ENCODE measurements at regions not wholly inside any gene's neighbourhood (a gene's known extent, or its start where the extent isn't known, plus 50 kb on each side); places are given as distances from the start of the nearest gene placed in this dataset.

DNA sequence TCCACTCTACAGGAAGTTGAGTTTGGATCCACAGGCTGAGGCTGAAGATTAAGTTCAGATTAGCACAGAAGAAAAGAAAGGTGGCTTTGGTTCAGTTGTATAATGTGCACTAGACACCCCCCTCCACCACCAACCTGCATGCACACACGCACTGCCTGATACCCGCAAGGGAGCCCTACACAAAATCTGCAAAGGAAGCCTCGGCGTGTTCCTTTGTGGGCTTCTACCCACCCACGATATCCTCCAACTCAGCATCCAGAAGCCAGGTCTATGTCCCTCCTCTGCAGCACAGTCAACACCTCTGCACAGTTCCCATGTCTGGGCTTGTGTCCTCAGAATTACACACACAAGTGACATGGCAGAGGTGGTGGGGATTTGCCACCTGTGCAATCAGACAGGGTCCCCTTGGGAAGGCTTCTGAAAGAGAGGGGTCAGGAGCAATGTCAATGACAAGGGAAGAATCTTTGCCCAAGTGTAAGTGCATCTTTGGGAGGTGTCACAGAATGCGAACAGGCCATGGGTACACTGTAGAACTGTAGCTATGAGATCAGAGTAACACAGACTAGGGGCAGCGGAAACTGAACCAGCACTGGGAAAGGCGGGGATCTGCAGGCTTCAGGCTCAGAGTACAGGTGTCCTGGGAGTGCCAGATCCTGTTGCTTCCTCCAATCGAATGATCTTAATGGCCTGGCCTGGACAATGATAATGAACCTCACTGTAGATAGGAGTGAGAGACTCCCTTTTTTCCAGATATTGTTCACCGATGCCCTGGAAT, 148.6 kb upstream of the ETV3 start:
- no peak for DNase-seq (ENCODE audit: low spot score)
- H3K4me1 ChIP-seq (replicated peaks): no peaks in the 10 kb centered on the region
- no peak for TF ChIP-seq POLR2A (IDR thresholded peaks at IDR 0.05)
- TF ChIP-seq, protein P1, sequence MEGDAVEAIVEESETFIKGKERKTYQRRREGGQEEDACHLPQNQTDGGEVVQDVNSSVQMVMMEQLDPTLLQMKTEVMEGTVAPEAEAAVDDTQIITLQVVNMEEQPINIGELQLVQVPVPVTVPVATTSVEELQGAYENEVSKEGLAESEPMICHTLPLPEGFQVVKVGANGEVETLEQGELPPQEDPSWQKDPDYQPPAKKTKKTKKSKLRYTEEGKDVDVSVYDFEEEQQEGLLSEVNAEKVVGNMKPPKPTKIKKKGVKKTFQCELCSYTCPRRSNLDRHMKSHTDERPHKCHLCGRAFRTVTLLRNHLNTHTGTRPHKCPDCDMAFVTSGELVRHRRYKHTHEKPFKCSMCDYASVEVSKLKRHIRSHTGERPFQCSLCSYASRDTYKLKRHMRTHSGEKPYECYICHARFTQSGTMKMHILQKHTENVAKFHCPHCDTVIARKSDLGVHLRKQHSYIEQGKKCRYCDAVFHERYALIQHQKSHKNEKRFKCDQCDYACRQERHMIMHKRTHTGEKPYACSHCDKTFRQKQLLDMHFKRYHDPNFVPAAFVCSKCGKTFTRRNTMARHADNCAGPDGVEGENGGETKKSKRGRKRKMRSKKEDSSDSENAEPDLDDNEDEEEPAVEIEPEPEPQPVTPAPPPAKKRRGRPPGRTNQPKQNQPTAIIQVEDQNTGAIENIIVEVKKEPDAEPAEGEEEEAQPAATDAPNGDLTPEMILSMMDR (IDR thresholded peaks at IDR 0.05): no peak
- no peak for TF ChIP-seq POLR2AphosphoS5 (IDR thresholded peaks at IDR 0.05)
- H3K27ac ChIP-seq: no peak overlapping the region
- intact Hi-C loops (cut with DNase I): no loop called here
- H3K4me3 ChIP-seq: no peak overlapping the region
- H3K27me3 ChIP-seq (replicated peaks; ENCODE audit: insufficient read depth): no peaks in the 10 kb centered on the region
- WGBS: 92% methylated on average over 10 of the region's 10 CpGs
- H3K36me3 ChIP-seq: no peaks in the 10 kb centered on the region
- no peaks in the 10 kb centered on the region for H3K9me3 ChIP-seq

DNA sequence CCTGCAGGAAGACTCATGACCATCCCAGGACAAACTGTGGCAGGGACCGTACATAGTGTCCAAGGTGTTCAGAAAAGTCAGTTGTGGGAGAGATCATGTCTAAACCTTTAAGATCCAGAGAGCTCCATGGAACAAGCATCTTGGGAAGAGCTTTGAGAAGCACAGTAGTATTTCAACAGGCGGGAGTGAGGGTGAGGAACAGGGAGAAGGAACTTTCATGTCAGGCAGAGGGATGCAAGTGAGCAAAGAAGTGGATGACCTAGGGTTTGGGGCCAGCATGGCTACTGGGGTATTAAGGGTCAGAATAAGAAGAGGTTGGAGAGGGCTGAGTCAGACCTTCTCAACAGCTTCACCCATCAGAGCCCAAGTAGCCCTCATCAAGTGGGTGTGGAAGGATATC, 147.9 kb upstream of the ETV3 start:
- no peak for DNase-seq (ENCODE audit: low spot score)
- intact Hi-C loops (cut with DNase I): no loop called here
- TF ChIP-seq POLR2A (IDR thresholded peaks at IDR 0.05): no peak
- TF ChIP-seq, protein P1 (IDR thresholded peaks at IDR 0.05): no peak
- TF ChIP-seq POLR2AphosphoS5 (IDR thresholded peaks at IDR 0.05): no peak

DNA sequence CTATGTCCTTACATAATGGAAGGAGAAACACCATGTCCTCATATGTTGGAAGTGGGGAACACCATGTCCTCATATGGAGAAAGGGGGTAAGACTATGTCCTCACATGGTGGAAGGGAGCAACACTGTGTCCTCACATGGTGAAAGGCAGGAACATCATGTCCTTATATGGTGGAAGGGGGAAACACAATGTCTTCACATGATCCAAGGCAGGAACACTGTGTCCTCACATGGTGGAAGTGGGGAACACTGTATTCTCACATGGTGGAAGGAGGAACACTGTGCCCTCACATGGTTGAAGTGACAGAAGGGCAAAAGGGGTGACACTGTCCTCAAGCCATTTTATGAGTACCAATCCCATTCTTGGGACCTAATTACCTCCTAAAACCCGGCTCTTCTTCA, 146.3 kb upstream of the ETV3 start:
- TF ChIP-seq, protein P1 (IDR thresholded peaks at IDR 0.05): no peak
- TF ChIP-seq POLR2A (IDR thresholded peaks at IDR 0.05): no peak
- TF ChIP-seq POLR2AphosphoS5 (IDR thresholded peaks at IDR 0.05): no peak
- Histone ChIP-seq H3K27ac (no peak overlapping the region), H3K9me3 (no peaks in the 10 kb centered on the region), H3K27me3 (replicated peaks; ENCODE audit: insufficient read depth) (peaks cover 2% of the 10 kb centered on the region), H3K36me3 (no peaks in the 10 kb centered on the region), H3K4me1 (replicated peaks) (no peaks in the 10 kb centered on the region), H3K4me3 (no peak overlapping the region)
- 50% methylated on average over 1 of the region's 1 CpG for WGBS
- intact Hi-C loops (cut with DNase I): no loop called here
- DNase-seq (ENCODE audit: low spot score): no peak

More for the DNA sequence above, 147.9 kb upstream of the ETV3 start:
- H3K36me3 ChIP-seq: no peaks in the 10 kb centered on the region
- whole genome bisulfite sequencing: 90% methylated on average over 2 of the region's 2 CpGs
- H3K27me3 ChIP-seq (replicated peaks; ENCODE audit: insufficient read depth): no peaks in the 10 kb centered on the region
- no peak overlapping the region for H3K4me3 ChIP-seq
- H3K4me1 ChIP-seq (replicated peaks): no peaks in the 10 kb centered on the region
- H3K27ac ChIP-seq: no peak overlapping the region
- no peaks in the 10 kb centered on the region for H3K9me3 ChIP-seq

DNA sequence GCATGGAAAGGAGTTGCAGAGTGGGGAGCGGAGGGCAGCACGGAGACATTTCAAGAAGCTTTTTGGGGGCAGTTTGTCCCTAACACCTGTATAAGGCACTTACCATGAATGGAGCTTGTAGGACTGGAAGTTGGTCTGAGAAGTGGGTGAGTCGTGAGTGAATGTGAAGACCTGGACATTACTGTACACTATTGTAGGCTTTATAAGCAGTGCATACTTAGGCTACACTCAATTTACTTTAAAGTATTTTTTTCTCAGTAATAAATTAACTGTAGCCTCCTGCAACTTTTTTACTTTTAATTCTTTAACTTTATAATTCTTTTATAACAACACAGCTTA, 141.6 kb upstream of the ETV3 start:
- no peak for DNase-seq (ENCODE audit: low spot score)
- H3K4me1 ChIP-seq (replicated peaks): no peaks in the 10 kb centered on the region
- intact Hi-C loops (cut with DNase I): no loop called here
- H3K9me3 ChIP-seq: no peaks in the 10 kb centered on the region
- WGBS: 31% methylated on average over 3 of the region's 3 CpGs
- H3K27me3 ChIP-seq (replicated peaks; ENCODE audit: insufficient read depth): peaks cover 2% of the 10 kb centered on the region
- no peak overlapping the region for H3K4me3 ChIP-seq
- no peaks in the 10 kb centered on the region for H3K36me3 ChIP-seq
- TF ChIP-seq POLR2AphosphoS5 (IDR thresholded peaks at IDR 0.05) (no peak), POLR2A (IDR thresholded peaks at IDR 0.05) (no peak)
- H3K27ac ChIP-seq: no peak overlapping the region

DNA sequence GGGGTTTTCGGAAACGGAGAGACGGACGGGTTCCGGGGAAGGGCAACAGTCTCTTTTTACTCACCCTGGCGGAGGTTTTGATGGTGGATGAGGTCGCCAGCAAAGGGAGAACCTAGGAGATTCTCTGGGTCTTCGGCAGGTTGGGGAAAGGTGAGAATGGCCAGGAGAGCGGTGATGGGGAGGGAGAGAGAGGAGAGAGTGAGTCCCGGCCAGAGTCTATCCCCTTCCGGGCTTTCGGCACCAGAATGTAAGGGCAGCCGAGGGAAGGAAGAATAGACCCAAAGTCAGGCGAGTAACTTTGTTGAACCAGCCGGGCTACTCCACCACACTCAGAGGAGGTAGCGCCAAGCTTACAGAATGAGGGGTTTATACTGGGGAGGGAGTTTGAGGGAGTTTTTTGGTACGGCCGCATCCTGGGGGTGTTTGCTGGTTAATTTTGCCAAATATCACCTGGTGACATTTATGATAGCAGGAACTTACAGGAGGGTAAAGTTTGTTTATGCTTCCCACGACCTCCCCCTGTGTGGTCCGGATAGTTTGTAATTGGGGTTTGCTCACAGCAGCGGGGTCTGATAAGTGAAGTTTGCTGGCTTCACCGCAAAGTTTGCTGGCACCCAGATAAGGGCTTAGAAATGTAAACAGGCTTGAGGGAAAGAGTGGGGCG, 141.1 kb upstream of the ETV3 start:
- Histone ChIP-seq H3K27me3 (replicated peaks; ENCODE audit: insufficient read depth) (peaks cover 2% of the 10 kb centered on the region), H3K4me3 (no peak overlapping the region), H3K36me3 (no peaks in the 10 kb centered on the region), H3K27ac (no peak overlapping the region), H3K9me3 (no peaks in the 10 kb centered on the region), H3K4me1 (replicated peaks) (no peaks in the 10 kb centered on the region)
- intact Hi-C loops (cut with DNase I): no loop called here
- TF ChIP-seq POLR2AphosphoS5 (IDR thresholded peaks at IDR 0.05) (no peak), POLR2A (IDR thresholded peaks at IDR 0.05) (no peak)
- TF ChIP-seq, protein P1 (IDR thresholded peaks at IDR 0.05): no peak
- 55% methylated on average over 23 of the region's 23 CpGs for WGBS
- no peak for DNase-seq (ENCODE audit: low spot score)

Measured in prostate gland (tissue), 2 donors.